GM23338 (cell line): ENCODE measurements at regions not wholly inside any gene's neighbourhood (a gene's known extent, or its start where the extent isn't known, plus 50 kb on each side); places are given as distances from the start of the nearest gene placed in this dataset.

ENCODE experiments used
- ATAC-seq: fragments of 200-7000 bp; cut with Tn5 transposase; 3 replicates; pipeline ENCODE4 v1.9.1; 2020
- DNase-seq: peaks from one replicate; pipeline ENCODE4 v3.0.0-alpha.2; 2015; ENCODE audit warnings: low spot score
- H2AFZ ChIP-seq: fragments of 200-600 bp; sonication (generic); 2 replicates; pipeline ENCODE4 v1.8.0; 2016; ENCODE audit warnings: antibody characterized with exemption, mild to moderate bottlenecking, moderate library complexity
- H3F3A ChIP-seq: fragments of 200-600 bp; sonication (generic); replicated peaks from 2 replicates; pipeline ENCODE4 v1.8.0; 2017; ENCODE audit warnings: antibody characterized with exemption, mixed run types, low read depth
- H3K27ac ChIP-seq: fragments of 200-600 bp; sonication (generic); 2 replicates; pipeline ENCODE4 v1.6.1; 2016; ENCODE audit warnings: low read depth
- H3K27me3 ChIP-seq: fragments of 200-600 bp; sonication (generic); 2 replicates; pipeline ENCODE4 v1.8.0; 2016; ENCODE audit warnings: mild to moderate bottlenecking, mixed run types, moderate library complexity; ENCODE audit not compliant: insufficient read depth
- H3K36me3 ChIP-seq: fragments of 200-600 bp; sonication (generic); 2 replicates; pipeline ENCODE4 v1.8.0; 2016; ENCODE audit warnings: mild to moderate bottlenecking; ENCODE audit not compliant: insufficient read depth
- H3K4me1 ChIP-seq: fragments of 200-600 bp; sonication (generic); 2 replicates; pipeline ENCODE4 v1.8.0; 2016; ENCODE audit warnings: mild to moderate bottlenecking, moderate library complexity; ENCODE audit not compliant: insufficient read depth
- H3K4me2 ChIP-seq: fragments of 200-600 bp; sonication (generic); 2 replicates; pipeline ENCODE4 v1.7.1; 2017; ENCODE audit warnings: mixed run types
- H3K4me3 ChIP-seq: fragments of 200-600 bp; sonication (generic); 2 replicates; pipeline ENCODE4 v1.6.1; 2016; ENCODE audit warnings: mixed run types
- H3K79me2 ChIP-seq: fragments of 200-600 bp; sonication (generic); replicated peaks from 2 replicates; pipeline ENCODE4 v1.8.0; 2017; ENCODE audit warnings: mild to moderate bottlenecking; ENCODE audit not compliant: insufficient read depth
- H3K9me2 ChIP-seq: fragments of 200-600 bp; sonication (generic); 2 replicates; pipeline ENCODE4 v1.8.0; 2017; ENCODE audit not compliant: insufficient read depth
- H4K20me1 ChIP-seq: fragments of 200-600 bp; sonication (generic); replicated peaks from 2 replicates; pipeline ENCODE4 v1.8.0; 2017; ENCODE audit warnings: mild to moderate bottlenecking; ENCODE audit not compliant: insufficient read depth
- H3K27ac Mint-ChIP-seq: 2 replicates; pipeline ENCODE4 v1.8.0; 2020; ENCODE audit warnings: inconsistent platforms, mild to moderate bottlenecking, moderate library complexity, mixed read lengths
- H3K27me3 Mint-ChIP-seq: 3 replicates; pipeline ENCODE4 v1.8.0; 2022; ENCODE audit warnings: low read depth, mild to moderate bottlenecking, moderate library complexity, mixed read lengths, inconsistent platforms; ENCODE audit not compliant: insufficient read depth, poor library complexity
- H3K36me3 Mint-ChIP-seq: 3 replicates; pipeline ENCODE4 v1.8.0; 2021; ENCODE audit warnings: low read depth, mild to moderate bottlenecking, inconsistent platforms, moderate library complexity, mixed read lengths
- H3K4me1 Mint-ChIP-seq: 3 replicates; pipeline ENCODE4 v1.8.0; 2020; ENCODE audit warnings: mild to moderate bottlenecking, inconsistent platforms, mixed read lengths
- H3K4me3 Mint-ChIP-seq: 3 replicates; pipeline ENCODE4 v1.8.0; 2021; ENCODE audit warnings: moderate library complexity, mild to moderate bottlenecking, inconsistent platforms, mixed read lengths
- H3K9me3 Mint-ChIP-seq: 3 replicates; pipeline ENCODE4 v1.8.0; 2020; ENCODE audit warnings: moderate library complexity, mild to moderate bottlenecking, inconsistent platforms, mixed read lengths
- JUNB ChIP-seq: IDR thresholded peaks from one replicate; pipeline ENCODE4 v1.6.1; 2016; ENCODE audit warnings: antibody characterized with exemption; ENCODE audit not compliant: unreplicated experiment
- POLR2AphosphoS5 ChIP-seq: IDR thresholded peaks from 2 replicates; pipeline ENCODE4 v1.6.1; 2016; ENCODE audit warnings: antibody characterized with exemption, low read depth
- STAT1 ChIP-seq: IDR thresholded peaks from one replicate; pipeline ENCODE4 v1.6.1; 2016; ENCODE audit warnings: antibody characterized with exemption; ENCODE audit not compliant: unreplicated experiment
- ZNF331 ChIP-seq: fragments of 250-450 bp; sonication (Bioruptor Pico); IDR thresholded peaks from 2 replicates; pipeline ENCODE4 v1.5.0; 2020; ENCODE audit warnings: low read depth, mild to moderate bottlenecking, moderate library complexity
- TF ChIP-seq, protein P1 (sequence below): fragments of 250-450 bp; sonication (Bioruptor Pico); IDR thresholded peaks from 2 replicates; pipeline ENCODE4 v1.5.0; 2020; ENCODE audit warnings: mild to moderate bottlenecking, moderate library complexity
- TF ChIP-seq, protein P2 (sequence below), 2 experiments: fragments of 200-600 bp in 1 of 2; sonication (generic) in 1 of 2; conservative IDR thresholded peaks; 2 replicates each; pipeline versions ENCODE4 v1.5.1 to v1.6.1; 2016 to 2017; ENCODE audit warnings: antibody characterized with exemption in 2 of 2, low read depth in 2 of 2, mild to moderate bottlenecking in 2 of 2, moderate library complexity in 1 of 2

DNA sequence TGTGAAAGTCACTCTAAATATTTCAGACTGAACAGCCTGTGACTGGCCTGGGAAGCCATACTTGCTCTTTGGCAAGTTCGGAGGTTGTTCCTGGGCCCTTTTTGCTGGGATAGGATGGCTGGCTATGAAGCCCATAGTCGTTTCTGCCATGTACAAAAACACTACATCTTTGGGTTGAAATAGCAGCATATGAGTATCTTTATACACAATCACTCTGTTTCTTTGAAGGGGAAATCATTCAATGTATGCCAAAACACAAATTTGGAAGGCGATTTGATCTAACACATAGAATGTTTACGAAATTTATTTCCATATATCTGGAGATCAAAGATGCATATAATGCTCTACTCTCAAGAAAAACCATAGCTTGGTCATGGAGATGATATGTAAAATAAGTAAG, 192.9 kb downstream of the SQOR start (continued):
- TF ChIP-seq, protein P1, sequence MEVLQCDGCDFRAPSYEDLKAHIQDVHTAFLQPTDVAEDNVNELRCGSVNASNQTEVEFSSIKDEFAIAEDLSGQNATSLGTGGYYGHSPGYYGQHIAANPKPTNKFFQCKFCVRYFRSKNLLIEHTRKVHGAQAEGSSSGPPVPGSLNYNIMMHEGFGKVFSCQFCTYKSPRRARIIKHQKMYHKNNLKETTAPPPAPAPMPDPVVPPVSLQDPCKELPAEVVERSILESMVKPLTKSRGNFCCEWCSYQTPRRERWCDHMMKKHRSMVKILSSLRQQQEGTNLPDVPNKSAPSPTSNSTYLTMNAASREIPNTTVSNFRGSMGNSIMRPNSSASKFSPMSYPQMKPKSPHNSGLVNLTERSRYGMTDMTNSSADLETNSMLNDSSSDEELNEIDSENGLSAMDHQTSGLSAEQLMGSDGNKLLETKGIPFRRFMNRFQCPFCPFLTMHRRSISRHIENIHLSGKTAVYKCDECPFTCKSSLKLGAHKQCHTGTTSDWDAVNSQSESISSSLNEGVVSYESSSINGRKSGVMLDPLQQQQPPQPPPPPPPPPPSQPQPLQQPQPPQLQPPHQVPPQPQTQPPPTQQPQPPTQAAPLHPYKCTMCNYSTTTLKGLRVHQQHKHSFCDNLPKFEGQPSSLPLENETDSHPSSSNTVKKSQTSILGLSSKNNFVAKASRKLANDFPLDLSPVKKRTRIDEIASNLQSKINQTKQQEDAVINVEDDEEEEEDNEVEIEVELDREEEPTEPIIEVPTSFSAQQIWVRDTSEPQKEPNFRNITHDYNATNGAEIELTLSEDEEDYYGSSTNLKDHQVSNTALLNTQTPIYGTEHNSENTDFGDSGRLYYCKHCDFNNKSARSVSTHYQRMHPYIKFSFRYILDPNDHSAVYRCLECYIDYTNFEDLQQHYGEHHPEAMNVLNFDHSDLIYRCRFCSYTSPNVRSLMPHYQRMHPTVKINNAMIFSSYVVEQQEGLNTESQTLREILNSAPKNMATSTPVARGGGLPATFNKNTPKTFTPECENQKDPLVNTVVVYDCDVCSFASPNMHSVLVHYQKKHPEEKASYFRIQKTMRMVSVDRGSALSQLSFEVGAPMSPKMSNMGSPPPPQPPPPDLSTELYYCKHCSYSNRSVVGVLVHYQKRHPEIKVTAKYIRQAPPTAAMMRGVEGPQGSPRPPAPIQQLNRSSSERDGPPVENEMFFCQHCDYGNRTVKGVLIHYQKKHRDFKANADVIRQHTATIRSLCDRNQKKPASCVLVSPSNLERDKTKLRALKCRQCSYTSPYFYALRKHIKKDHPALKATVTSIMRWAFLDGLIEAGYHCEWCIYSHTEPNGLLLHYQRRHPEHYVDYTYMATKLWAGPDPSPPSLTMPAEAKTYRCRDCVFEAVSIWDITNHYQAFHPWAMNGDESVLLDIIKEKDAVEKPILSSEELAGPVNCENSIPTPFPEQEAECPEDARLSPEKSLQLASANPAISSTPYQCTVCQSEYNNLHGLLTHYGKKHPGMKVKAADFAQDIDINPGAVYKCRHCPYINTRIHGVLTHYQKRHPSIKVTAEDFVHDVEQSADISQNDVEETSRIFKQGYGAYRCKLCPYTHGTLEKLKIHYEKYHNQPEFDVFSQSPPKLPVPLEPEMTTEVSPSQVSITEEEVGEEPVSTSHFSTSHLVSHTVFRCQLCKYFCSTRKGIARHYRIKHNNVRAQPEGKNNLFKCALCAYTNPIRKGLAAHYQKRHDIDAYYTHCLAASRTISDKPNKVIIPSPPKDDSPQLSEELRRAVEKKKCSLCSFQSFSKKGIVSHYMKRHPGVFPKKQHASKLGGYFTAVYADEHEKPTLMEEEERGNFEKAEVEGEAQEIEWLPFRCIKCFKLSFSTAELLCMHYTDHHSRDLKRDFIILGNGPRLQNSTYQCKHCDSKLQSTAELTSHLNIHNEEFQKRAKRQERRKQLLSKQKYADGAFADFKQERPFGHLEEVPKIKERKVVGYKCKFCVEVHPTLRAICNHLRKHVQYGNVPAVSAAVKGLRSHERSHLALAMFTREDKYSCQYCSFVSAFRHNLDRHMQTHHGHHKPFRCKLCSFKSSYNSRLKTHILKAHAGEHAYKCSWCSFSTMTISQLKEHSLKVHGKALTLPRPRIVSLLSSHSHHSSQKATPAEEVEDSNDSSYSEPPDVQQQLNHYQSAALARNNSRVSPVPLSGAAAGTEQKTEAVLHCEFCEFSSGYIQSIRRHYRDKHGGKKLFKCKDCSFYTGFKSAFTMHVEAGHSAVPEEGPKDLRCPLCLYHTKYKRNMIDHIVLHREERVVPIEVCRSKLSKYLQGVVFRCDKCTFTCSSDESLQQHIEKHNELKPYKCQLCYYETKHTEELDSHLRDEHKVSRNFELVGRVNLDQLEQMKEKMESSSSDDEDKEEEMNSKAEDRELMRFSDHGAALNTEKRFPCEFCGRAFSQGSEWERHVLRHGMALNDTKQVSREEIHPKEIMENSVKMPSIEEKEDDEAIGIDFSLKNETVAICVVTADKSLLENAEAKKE = no peak
- no peak for TF ChIP-seq POLR2AphosphoS5

DNA sequence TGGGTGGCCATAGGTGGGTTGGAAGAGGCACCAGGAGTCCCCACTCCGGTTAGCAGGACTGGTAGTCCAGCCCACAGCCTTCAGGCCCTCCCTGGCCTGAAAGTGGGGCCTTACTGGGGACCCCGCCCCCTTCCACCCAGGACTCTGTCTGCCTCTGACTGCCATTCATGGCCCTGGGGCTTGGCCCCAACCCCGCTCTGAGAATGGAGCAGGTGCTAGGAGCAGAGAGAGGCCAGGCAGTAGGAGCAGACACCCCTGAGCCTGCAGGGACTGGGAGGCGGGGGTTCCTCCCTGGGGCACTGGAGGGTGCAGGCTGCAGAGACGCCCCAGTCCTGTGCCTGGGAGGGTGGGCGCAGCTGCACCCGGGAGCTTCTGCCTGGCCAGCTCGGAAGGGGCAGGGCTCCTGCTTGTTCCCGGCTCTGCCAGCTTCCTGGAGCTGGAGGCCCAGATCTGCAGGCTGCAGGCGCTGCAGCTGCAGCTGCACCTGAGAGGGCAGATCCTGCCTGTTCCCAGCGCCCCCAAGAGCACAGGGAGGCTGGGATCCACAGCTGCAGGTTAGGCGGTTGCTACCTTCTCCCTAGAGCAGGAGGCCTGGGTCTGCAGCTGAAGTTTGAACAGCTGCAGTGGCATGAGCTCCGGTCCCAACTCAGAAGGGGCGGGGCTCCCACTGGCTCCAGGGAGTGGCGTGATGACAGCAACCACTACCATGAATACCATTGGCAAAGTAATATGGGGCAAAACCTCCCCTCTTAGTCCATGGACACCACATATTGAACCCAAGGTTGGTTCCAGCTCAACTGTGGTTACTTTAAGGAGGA, 194.7 kb downstream of the SQOR start:
- H3K36me3 Mint-ChIP-seq = peaks cover 7% of the 10 kb centered on the region; the same call in 2 of the 3 replicates
- Histone ChIP-seq H3K4me3 (no peak overlapping the region), H3K27me3 (no peaks in the 10 kb centered on the region), H3F3A (no peaks in the 10 kb centered on the region), H3K4me2 (no peak overlapping the region), H3K79me2 (no peaks in the 10 kb centered on the region), H2AFZ (no peak overlapping the region), H3K9me2 (peaks cover 13% of the 10 kb centered on the region; the same call in 1 of the 2 replicates), H3K27ac (no peak overlapping the region), H3K4me1 (no peaks in the 10 kb centered on the region), H4K20me1 (no peaks in the 10 kb centered on the region), H3K36me3 (no peaks in the 10 kb centered on the region)
- H3K4me1 Mint-ChIP-seq = no peaks in the 10 kb centered on the region
- DNase-seq (no peak), ATAC-seq (no peak)
- H3K27me3 Mint-ChIP-seq = peaks cover 1% of the 10 kb centered on the region
- no peak overlapping the region for H3K4me3 Mint-ChIP-seq
- H3K27ac Mint-ChIP-seq = no peak overlapping the region
- H3K9me3 Mint-ChIP-seq = peaks cover 87% of the 10 kb centered on the region
- TF ChIP-seq ZNF331 = no peak
- TF ChIP-seq, protein P1 = no peak
- TF ChIP-seq, protein P2, sequence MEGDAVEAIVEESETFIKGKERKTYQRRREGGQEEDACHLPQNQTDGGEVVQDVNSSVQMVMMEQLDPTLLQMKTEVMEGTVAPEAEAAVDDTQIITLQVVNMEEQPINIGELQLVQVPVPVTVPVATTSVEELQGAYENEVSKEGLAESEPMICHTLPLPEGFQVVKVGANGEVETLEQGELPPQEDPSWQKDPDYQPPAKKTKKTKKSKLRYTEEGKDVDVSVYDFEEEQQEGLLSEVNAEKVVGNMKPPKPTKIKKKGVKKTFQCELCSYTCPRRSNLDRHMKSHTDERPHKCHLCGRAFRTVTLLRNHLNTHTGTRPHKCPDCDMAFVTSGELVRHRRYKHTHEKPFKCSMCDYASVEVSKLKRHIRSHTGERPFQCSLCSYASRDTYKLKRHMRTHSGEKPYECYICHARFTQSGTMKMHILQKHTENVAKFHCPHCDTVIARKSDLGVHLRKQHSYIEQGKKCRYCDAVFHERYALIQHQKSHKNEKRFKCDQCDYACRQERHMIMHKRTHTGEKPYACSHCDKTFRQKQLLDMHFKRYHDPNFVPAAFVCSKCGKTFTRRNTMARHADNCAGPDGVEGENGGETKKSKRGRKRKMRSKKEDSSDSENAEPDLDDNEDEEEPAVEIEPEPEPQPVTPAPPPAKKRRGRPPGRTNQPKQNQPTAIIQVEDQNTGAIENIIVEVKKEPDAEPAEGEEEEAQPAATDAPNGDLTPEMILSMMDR (conservative IDR thresholded peaks at IDR 0.05; ENCODE audit: low read depth in 2 of 2) = no peak
- no peak for TF ChIP-seq POLR2AphosphoS5
- TF ChIP-seq STAT1 = no peak
- no peak for TF ChIP-seq JUNB
